Spleen (tissue), 11 donors: ENCODE measurements at regions not wholly inside any gene's neighbourhood (a gene's known extent, or its start where the extent isn't known, plus 50 kb on each side); places are given as distances from the start of the nearest gene placed in this dataset.

Experiments used
- DNase-seq: peaks from one replicate; pipeline ENCODE4 v3.0.0-alpha.2; 2020
- H3K27ac ChIP-seq, 8 donors: fragments of 200-600 bp; sonication (generic) in 7 of 8; 1 replicate in 4 of 8; 2 replicates in 4 of 8; pipeline versions ENCODE4 v1.5.0 to v1.8.0; 2016 to 2021; ENCODE audit warnings: inconsistent platforms in 4 of 8, mild to moderate bottlenecking in 4 of 8, moderate library complexity in 1 of 8
- H3K27me3 ChIP-seq, 7 donors: fragments of 200-600 bp; sonication (generic) in 6 of 7; replicated peaks in 1 of 7; 1 replicate in 4 of 7; 2 replicates in 3 of 7; pipeline versions ENCODE4 v1.5.0 to v1.8.0; 2016 to 2021; ENCODE audit warnings: inconsistent platforms in 3 of 7, mild to moderate bottlenecking in 1 of 7
- H3K36me3 ChIP-seq, 6 donors: fragments of 200-600 bp; sonication (generic) in 5 of 6; 1 replicate in 4 of 6; 2 replicates in 2 of 6; pipeline versions ENCODE4 v1.5.0 to v1.8.0; 2016 to 2021; ENCODE audit warnings: inconsistent platforms in 2 of 6
- H3K4me1 ChIP-seq, 6 donors: fragments of 200-600 bp; sonication (generic) in 5 of 6; 1 replicate in 3 of 6; 2 replicates in 3 of 6; pipeline versions ENCODE4 v1.5.0 to v1.8.0; 2016 to 2021; ENCODE audit warnings: inconsistent platforms in 3 of 6
- H3K4me3 ChIP-seq, 8 donors: fragments of 200-600 bp; sonication (generic) in 7 of 8; 1 replicate in 4 of 8; 2 replicates in 4 of 8; pipeline versions ENCODE4 v1.5.0 to v1.8.0; 2016 to 2021; ENCODE audit warnings: inconsistent platforms in 4 of 8, mild to moderate bottlenecking in 4 of 8, moderate library complexity in 2 of 8
- H3K9me3 ChIP-seq, 8 donors: fragments of 200-600 bp; sonication (generic) in 7 of 8; 1 replicate in 4 of 8; 2 replicates in 4 of 8; pipeline versions ENCODE4 v1.5.0 to v1.8.0; 2016 to 2021; ENCODE audit warnings: inconsistent platforms in 4 of 8
- CTCF ChIP-seq, 11 experiments: fragments of 200-600 bp in 7 of 11; fragments of 450-650 bp in 4 of 11; sonication (generic) in 4 of 11; IDR thresholded peaks in 8 of 11; conservative IDR thresholded peaks in 3 of 11; 1 replicate in 7 of 11; 2 replicates in 4 of 11; pipeline versions ENCODE4 v1.4.0 to v1.8.0; 2016 to 2021; ENCODE audit warnings: antibody characterized with exemption in 11 of 11, inconsistent platforms in 4 of 11, mild to moderate bottlenecking in 1 of 11
- POLR2A ChIP-seq, 3 donors: fragments of 450-650 bp; IDR thresholded peaks; one replicate each; pipeline ENCODE4 v1.5.1; 2017; ENCODE audit warnings: antibody characterized with exemption in 3 of 3, mild to moderate bottlenecking in 1 of 3
- POLR2AphosphoS5 ChIP-seq, 3 donors: sonication (generic); formaldehyde crosslinking; IDR thresholded peaks; one replicate each; pipeline ENCODE4 v1.5.1; 2017; ENCODE audit warnings: antibody characterized with exemption in 3 of 3
- WGBS, 5 donors: extraction: QIAGEN DNeasy Blood & Tissue Kit in 3 of 5; methylation state at CpG; one replicate each; pipeline versions ENCODE4 v1.1.5 to v1.1.7; 2013 to 2018; 5-methylcytosine and 5-hydroxymethylcytosine counted together
- intact Hi-C: fragments of 100-400 bp; cut with DNase I; formaldehyde crosslinking; loops from one replicate; pipeline ENCODE4 v1.15.0; 2023; ENCODE audit warnings: low total_unique reads
- donor health status: healthy with polysubstance abuse.
- donor health status: DM: no; HTN: no; CAD: no; lungs with moderate emphysema.
- donor health status: DM: no; HTN: no; CAD: no.
- donor health status: Bipolar disorder and iron deficiency.
- donor health status: healthy.
- donor health status: DM: no; HTN: no; CAD: no.
- donor health status: DM: yes; HTN: yes; CAD: no.

DNA sequence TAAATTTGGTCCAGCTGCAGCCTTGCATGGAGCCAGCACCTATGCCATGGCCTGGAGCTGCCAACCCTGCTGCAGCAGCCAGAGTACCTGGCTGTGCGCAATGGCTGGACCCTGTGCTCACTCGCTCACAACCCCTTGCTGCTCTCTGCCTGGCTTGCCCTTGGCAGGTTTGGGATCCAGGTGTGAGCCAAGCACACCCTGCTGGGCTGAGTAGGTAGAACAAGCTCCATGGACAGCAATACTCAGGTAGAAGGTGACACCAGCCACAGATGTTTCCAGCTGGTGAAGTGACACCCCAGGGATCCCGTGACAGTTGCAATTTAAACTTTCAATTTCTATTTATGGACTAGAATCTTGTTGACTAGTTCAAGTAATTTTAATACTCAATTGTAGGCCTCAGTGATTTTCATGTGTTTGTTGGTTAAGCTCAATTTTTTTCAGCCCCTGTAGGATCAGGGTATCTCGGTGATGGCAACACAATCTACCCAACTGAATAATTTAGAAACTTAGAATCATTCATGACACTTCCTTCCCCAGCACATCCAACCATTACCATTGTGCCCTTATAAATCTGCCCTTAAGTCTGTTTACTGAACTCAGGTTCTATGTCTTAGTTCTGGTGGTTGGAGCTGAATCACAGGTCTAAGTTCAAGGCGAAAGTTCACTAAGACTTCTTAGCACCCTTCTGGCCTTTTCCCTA is 480.0 kb downstream of the PMP22 start:
- H3K4me3 ChIP-seq = no peak overlapping the region
- H3K4me1 ChIP-seq = peaks cover 0 to 2% (median 0%) of the 10 kb centered on the region in 6 donors
- intact Hi-C loops = no loop called here
- H3K9me3 ChIP-seq = no peaks in the 10 kb centered on the region
- H3K27me3 ChIP-seq = peaks cover 0 to 17% (median 0%) of the 10 kb centered on the region in 7 donors
- WGBS, 5 donors = 51 to 85% (median 75%) methylated on average over 5 of the region's 5 CpGs
- TF ChIP-seq CTCF (IDR thresholded peaks at IDR 0.05 in 8 of 11, conservative IDR thresholded peaks at IDR 0.05 in 3 of 11) = peak in 4 of 11 experiments; percentile 12 to 23 (median 17)
- no peak for TF ChIP-seq POLR2AphosphoS5 (IDR thresholded peaks at IDR 0.05)
- no peaks in the 10 kb centered on the region for H3K36me3 ChIP-seq
- DNase-seq = peak; percentile 72
- H3K27ac ChIP-seq = no peak overlapping the region

DNA sequence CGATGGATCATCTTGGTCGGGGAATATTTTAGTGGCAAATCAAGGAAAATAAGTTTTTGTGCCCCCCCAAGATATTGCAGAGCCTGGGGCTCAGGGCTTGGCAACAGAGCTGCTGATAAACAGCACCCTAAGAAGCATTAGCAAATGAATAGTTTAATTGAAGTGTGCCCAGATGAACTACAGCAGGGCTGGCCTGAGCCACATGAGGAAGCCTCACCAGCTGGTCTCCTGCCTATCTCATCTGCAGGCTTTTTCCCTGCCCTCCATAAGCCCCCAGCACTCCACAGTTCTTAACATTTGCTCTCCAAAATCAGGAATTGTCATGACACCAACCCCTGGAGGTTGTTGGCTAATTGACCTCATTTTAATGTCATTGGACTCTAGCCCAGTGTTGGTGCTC is 480.2 kb downstream of the HS3ST3B1 start:
- no peak overlapping the region for H3K4me3 ChIP-seq
- H3K9me3 ChIP-seq = no peaks in the 10 kb centered on the region
- WGBS, 5 donors = 68 to 93% (median 84%) methylated on average over 2 of the region's 2 CpGs
- intact Hi-C loops = no loop called here
- H3K36me3 ChIP-seq = no peaks in the 10 kb centered on the region
- no peaks in the 10 kb centered on the region for H3K4me1 ChIP-seq
- TF ChIP-seq POLR2A (IDR thresholded peaks at IDR 0.05) (no peak), POLR2AphosphoS5 (IDR thresholded peaks at IDR 0.05) (no peak), CTCF (IDR thresholded peaks at IDR 0.05 in 8 of 11, conservative IDR thresholded peaks at IDR 0.05 in 3 of 11) (no peak)
- peaks cover 0 to 16% (median 0%) of the 10 kb centered on the region in 7 donors for H3K27me3 ChIP-seq
- no peak overlapping the region for H3K27ac ChIP-seq
- DNase-seq = no peak

- DNase-seq = no peak
- no peaks in the 10 kb centered on the region for H3K36me3 ChIP-seq
- H3K27me3 ChIP-seq = peaks cover 0 to 24% (median 0%) of the 10 kb centered on the region in 7 donors
- H3K27ac ChIP-seq = no peak overlapping the region
- H3K4me3 ChIP-seq = no peak overlapping the region
- intact Hi-C loops = no loop called here
- H3K9me3 ChIP-seq = no peaks in the 10 kb centered on the region
- no peak for TF ChIP-seq POLR2A (IDR thresholded peaks at IDR 0.05)
- no peak for TF ChIP-seq CTCF (IDR thresholded peaks at IDR 0.05 in 8 of 11, conservative IDR thresholded peaks at IDR 0.05 in 3 of 11)
- no peak for TF ChIP-seq POLR2AphosphoS5 (IDR thresholded peaks at IDR 0.05)
- WGBS, 5 donors = 75 to 81% (median 78%) methylated on average over 13 of the region's 13 CpGs
- H3K4me1 ChIP-seq = no peaks in the 10 kb centered on the region
Measured at GRCh38 chr17:14780097-14780651, 479.3 kb downstream of the HS3ST3B1 start.

GRCh38 chr17:14779241-14779640 is 478.4 kb downstream of the HS3ST3B1 start:
- H3K27ac ChIP-seq = no peak overlapping the region
- DNase-seq = no peak

More at GRCh38 chr17:14779241-14779640, 478.4 kb downstream of the HS3ST3B1 start:
- intact Hi-C loops = no loop called here
- WGBS, 5 donors = 75 to 95% (median 82%) methylated on average over 5 of the region's 5 CpGs
- H3K4me3 ChIP-seq = no peak overlapping the region
- TF ChIP-seq CTCF (IDR thresholded peaks at IDR 0.05 in 8 of 11, conservative IDR thresholded peaks at IDR 0.05 in 3 of 11) = no peak
- no peaks in the 10 kb centered on the region for H3K36me3 ChIP-seq
- peaks cover 0 to 7% (median 2%) of the 10 kb centered on the region in 8 donors for H3K9me3 ChIP-seq
- no peaks in the 10 kb centered on the region for H3K4me1 ChIP-seq
- peaks cover 0 to 24% (median 0%) of the 10 kb centered on the region in 7 donors for H3K27me3 ChIP-seq
